GM21423 (cell line): ENCODE measurements at regions not wholly inside any gene's neighbourhood (a gene's known extent, or its start where the extent isn't known, plus 50 kb on each side); places are given as distances from the start of the nearest gene placed in this dataset.
"Not testable (repeated sequence)": the region's sequence is repeated elsewhere in the genome, so short reads cannot be mapped to it uniquely, and the experiment has no call there.

Experiments used
- ATAC-seq: cut with Tn5 transposase; IDR thresholded peaks from one replicate; pipeline ENCODE4 v1.9.1; 2021; ENCODE audit warnings: mild to moderate bottlenecking, moderate library complexity; ENCODE audit not compliant: unreplicated experiment

DNA sequence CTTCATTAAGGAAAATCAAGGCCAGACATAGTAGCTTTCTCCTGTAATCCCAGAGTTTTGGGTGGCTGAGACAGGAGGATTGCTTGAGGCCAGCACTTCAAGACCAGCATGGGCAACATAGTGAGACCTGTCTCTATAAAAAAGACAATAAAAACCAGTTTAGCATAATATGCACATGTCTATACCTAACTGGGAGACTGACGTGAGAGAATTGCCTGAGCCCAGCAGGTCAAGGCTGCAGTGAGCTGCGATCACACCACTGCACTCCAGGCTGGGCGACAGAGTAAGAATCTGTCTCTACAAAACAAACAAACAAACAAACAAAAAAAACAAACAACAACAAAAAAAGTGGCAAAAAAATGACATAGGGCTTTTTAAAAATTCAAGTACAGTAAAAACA lies 820.8 kb downstream of the MTRR start:
- no peak for ATAC-seq

DNA sequence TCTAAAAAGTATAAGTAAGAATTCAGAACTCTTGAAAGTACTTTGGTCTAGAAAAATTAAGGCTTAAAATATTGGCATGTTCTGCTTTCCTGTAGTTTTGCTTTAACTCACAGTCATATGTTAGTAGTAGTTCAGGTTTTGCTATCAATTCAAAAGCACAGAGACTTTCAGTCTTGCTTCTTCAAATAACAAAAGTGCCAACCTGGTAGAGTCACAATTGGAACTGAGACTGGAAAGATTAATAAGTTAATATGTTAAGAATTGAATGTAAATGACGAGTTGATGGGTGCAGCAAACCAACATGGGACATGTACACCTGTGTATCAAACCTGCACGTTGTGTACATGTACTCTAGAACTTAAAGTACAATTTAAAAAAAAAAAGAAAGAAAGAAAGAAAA lies 822.3 kb downstream of the MTRR start:
- ATAC-seq, result no peak

DNA sequence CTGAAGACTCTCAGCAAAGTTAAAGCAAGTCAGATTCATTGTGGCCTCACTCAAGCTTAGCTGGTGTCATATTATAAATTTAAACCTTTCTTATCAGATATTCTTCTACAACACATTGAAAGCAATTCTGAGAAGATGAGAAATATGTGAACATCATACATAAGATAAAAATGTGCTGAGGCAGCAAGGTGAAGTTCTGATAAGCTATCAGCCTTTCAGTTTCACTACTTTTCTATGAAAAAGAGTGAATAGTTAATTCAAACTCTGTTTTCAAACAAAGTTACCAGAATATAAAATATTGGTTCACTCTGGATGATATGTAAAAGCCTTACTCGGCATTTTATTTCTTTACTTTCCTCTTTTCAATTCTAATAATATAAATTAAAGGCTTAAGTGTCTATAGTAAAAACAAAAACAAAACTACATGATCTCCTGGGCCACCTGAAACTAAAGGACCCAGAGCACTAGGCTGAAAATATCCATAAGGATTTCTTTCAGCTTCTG lies 824.4 kb downstream of the MTRR start:
- ATAC-seq, result no peak

- no peak for ATAC-seq
Measured at GRCh38 chr5:8694545-8694944, 825.6 kb downstream of the MTRR start.

DNA sequence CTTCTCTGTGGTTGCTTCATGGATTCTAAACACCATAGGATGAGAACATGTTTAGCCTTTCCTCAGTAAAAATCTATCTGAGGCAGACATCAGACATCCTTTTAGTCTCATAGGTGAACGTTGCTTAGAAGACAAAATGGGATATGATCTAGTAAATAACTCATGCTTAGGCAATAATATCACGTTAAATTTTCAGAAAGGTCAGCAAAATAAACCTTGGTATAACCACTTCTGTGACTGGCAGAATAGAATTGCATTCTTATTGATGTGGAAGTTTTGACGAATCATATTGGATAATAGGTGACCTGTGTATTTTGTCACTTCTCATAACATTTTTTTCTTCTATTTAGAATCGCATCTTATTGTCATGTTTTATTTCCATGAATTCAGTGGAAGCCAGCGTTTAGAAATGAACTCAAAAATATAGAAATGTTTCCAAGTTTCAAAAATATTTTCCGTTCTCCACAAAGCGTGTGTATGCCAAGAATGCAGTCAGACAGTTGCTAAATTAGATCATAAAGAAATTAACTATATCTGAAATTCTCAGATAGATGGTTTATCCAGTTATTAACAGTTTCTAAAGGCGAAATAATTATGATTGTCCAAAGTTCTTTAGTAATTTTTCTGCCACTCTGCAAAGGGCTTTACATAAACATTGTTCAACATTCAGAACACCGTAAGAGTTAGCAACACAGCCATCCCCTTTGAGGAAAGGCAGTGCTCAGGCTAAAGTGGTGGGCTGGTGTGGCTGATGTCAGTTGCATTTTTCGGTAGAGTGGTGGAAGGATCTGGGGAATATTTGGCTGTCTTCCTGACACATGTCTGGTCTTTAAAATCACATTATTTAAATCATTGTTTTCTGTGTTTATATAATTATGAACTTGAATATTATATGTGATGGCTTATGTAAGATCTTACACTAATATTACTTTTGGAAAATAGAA lies 827.2 kb downstream of the MTRR start:
- no peak for ATAC-seq

- ATAC-seq, result no peak
Measured at GRCh38 chr5:8700222-8700621, 831.3 kb downstream of the MTRR start.

DNA sequence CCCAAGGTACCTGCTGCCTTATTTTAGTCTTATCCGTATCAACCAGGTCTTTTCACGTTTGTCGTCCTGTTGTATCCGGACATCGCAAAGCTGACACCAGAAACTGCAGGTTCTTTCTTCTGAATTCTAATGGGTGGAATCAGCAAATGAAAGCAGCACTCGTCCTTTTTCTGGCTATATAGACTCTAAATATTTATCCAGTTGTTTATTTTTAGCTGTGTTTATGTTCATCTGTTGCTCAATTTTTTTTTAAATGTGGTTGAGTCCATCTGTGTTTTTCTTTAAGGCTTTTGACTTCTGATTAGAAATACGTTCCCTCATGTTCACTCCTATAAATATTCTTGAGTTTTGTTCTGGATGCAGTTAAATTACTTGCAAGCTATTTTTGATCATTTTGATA lies 831.7 kb downstream of the MTRR start:
- no peak for ATAC-seq

- ATAC-seq, result no peak
Measured at GRCh38 chr5:8701251-8701650, 832.3 kb downstream of the MTRR start.

- ATAC-seq, result no peak
Measured at GRCh38 chr5:8710426-8710930, 835.4 kb downstream of the SEMA5A start.

GRCh38 chr5:8714198-8714597 lies 831.7 kb downstream of the SEMA5A start:
- no peak for ATAC-seq

- no peak for ATAC-seq
Measured at GRCh38 chr5:8714861-8715260, 831.0 kb downstream of the SEMA5A start.

- ATAC-seq, result no peak
Measured at GRCh38 chr5:8719796-8720195, 826.1 kb downstream of the SEMA5A start.

- no peak for ATAC-seq
Measured at GRCh38 chr5:8720506-8720905, 825.4 kb downstream of the SEMA5A start.

DNA sequence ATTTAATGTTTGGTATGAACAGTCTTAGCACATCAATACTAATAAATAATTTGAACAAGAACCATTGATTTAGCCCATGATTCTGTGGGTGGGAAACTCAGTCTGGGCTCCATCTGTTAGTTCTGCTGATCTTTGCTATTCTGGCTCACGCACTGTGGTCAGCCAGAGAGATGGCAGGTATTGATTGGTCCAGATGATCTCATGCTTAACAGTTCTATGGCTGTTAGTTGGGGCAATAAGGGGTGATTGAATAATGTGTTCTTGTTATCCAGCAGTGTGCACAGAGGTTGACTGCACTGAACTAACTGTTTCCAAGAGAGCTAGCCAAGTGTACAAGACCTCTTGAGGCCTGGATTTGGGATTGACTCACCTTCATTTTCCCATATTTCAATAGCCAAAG lies 824.3 kb downstream of the SEMA5A start:
- no peak for ATAC-seq

- no peak for ATAC-seq
Measured at GRCh38 chr5:8726383-8727036, 819.4 kb downstream of the SEMA5A start.

- no peak for ATAC-seq
Measured at GRCh38 chr5:8727396-8727795, 818.5 kb downstream of the SEMA5A start.

GRCh38 chr5:8729437-8729836 lies 816.4 kb downstream of the SEMA5A start:
- ATAC-seq, result no peak

DNA sequence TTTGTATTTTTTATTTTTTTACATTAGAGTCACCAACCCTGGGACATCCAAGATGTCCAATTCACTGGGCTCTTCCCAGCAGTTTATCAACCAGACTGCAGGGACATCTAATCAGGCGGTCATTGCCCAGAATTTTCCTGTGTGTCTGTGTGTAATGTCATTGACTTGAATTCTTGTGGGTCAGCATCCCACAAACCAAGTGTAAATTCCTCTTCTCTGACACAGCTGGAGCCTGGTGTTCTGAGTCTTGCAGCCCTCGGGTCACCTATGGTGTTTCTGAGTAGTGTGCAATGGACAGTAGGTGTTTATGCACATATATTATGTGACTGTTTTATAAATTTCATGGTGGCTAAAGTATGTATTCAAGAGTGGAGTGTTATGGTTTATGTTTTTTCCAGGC lies 815.7 kb downstream of the SEMA5A start:
- ATAC-seq, result no peak

- not testable (repeated sequence) for ATAC-seq
Measured at GRCh38 chr5:8731110-8731509, 814.8 kb downstream of the SEMA5A start.

DNA sequence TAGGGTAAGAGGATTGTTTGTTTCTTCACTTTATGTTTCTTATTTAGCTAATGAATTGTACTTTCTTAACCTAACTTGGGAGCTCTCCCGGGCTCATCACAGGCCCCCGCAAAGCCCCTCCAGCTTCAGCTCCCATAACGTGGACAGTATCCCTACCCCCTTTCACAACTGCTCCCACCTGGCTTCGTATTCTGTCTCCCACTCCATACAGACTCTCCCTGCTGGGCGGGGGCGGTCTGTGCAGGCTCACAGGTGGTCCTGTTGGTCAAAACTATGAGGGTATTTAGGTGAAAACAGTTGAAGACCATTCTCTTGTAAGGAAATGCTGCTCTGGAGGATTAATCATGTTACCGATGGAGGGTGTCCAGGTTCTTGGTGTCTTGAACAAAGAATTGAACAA lies 805.3 kb downstream of the SEMA5A start:
- no peak for ATAC-seq

DNA sequence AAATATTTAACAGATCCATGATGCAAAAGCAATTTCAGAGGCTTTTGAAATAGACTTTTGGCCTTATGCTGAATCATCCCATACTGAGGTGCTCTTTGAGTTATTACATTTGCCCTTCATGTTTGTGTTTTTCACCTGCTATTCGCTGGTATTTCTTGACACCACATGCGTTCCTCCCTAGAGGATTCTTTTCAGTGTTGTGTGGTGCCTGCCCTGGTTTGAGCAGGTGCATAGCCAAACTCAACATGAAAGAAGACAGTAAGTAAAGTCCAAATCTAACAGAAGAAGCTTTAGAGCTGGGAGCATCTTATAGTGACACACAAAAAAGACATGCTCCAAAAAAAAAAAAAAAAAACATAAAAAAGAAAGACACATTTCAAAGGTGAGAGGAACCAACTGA lies 796.3 kb downstream of the SEMA5A start:
- ATAC-seq, result no peak

- ATAC-seq, result no peak
Measured at GRCh38 chr5:8750100-8750499, 795.8 kb downstream of the SEMA5A start.
